ENCODE measurements at regions not wholly inside any gene's neighbourhood (a gene's known extent, or its start where the extent isn't known, plus 50 kb on each side); places are given as distances from the start of the nearest gene placed in this dataset.

- no peak for TF ChIP-seq CTCF (IDR thresholded peaks at IDR 0.05)
- TF ChIP-seq EP300 (IDR thresholded peaks at IDR 0.05), result no peak
Measured at GRCh38 chr11:119797736-119798135, 68.7 kb upstream of the NECTIN1 start.
